HEK293 (cell line): ENCODE measurements at regions not wholly inside any gene's neighbourhood (a gene's known extent, or its start where the extent isn't known, plus 50 kb on each side); places are given as distances from the start of the nearest gene placed in this dataset.

Experiments
- CTCF ChIA-PET: fragments of 350-600 bp; formaldehyde crosslinking; extraction: SDS; loops from one replicate; lab custom pipeline; 2021; ENCODE audit warnings: antibody characterized with exemption; lab: Yijun Ruan, JAX
- POLR2A ChIA-PET: fragments of 300-600 bp; formaldehyde crosslinking; extraction: SDS; loops from one replicate; lab custom pipeline; 2020; ENCODE audit warnings: antibody characterized with exemption, inconsistent platforms; lab: Yijun Ruan, JAX
- H3K27ac ChIP-seq: fragments of 200-500 bp; sonication (Bioruptor generic); 2 replicates; pipeline ENCODE4 v1.5.1; 2014; ENCODE audit warnings: low read depth, low read length, control low read depth, inconsistent platforms; ENCODE audit errors: extremely low read depth
- H3K36me3 ChIP-seq, 2 experiments: fragments of 200-500 bp in 1 of 2; sonication (Bioruptor generic) in 1 of 2; 1 replicate in 1 of 2; 2 replicates in 1 of 2; pipeline ENCODE4 v1.5.1; 2014 to 2017; ENCODE audit warnings: inconsistent platforms in 2 of 2, low read length in 2 of 2; ENCODE audit not compliant: control insufficient read depth in 2 of 2, insufficient read depth in 1 of 2
- H3K4me1 ChIP-seq: fragments of 200-500 bp; sonication (Bioruptor generic); 2 replicates; pipeline ENCODE4 v1.5.1; 2014; ENCODE audit warnings: mild to moderate bottlenecking, low read length, inconsistent platforms; ENCODE audit not compliant: control insufficient read depth, insufficient read depth
- H3K4me3 ChIP-seq: 2 replicates; pipeline ENCODE4 v1.5.1; 2011; ENCODE audit warnings: low read depth, mild to moderate bottlenecking, control low read depth, low read length, moderate library complexity
- H3K9me3 ChIP-seq: fragments of 200-500 bp; sonication (Bioruptor generic); 2 replicates; pipeline ENCODE4 v1.5.1; 2014; ENCODE audit warnings: low read depth, low read length, inconsistent platforms; ENCODE audit not compliant: control insufficient read depth, insufficient read depth
- EGR2 ChIP-seq: fragments of 450-650 bp; formaldehyde crosslinking; IDR thresholded peaks from 2 replicates; pipeline ENCODE4 v1.5.1; 2016; ENCODE audit warnings: low read depth, missing biosample characterization, missing genetic modification characterization
- MYNN ChIP-seq: fragments of 450-650 bp; formaldehyde crosslinking; IDR thresholded peaks from 2 replicates; pipeline ENCODE4 v1.5.1; 2016; ENCODE audit warnings: missing biosample characterization, missing genetic modification characterization, borderline replicate concordance
- PRDM1 ChIP-seq: fragments of 450-650 bp; formaldehyde crosslinking; IDR thresholded peaks from 2 replicates; pipeline ENCODE4; 2016; ENCODE audit warnings: missing biosample characterization, missing genetic modification characterization
- ZBTB20 ChIP-seq: fragments of 450-650 bp; formaldehyde crosslinking; IDR thresholded peaks from 2 replicates; pipeline ENCODE4 v1.5.1; 2016; ENCODE audit warnings: missing biosample characterization, missing genetic modification characterization
- ZBTB8A ChIP-seq: fragments of 450-650 bp; formaldehyde crosslinking; IDR thresholded peaks from 2 replicates; pipeline ENCODE4 v1.5.1; 2016; ENCODE audit warnings: missing biosample characterization, missing genetic modification characterization
- ZFHX2 ChIP-seq: fragments of 450-650 bp; formaldehyde crosslinking; conservative IDR thresholded peaks from 2 replicates; pipeline ENCODE4 v1.5.1; 2016; ENCODE audit warnings: missing biosample characterization, missing genetic modification characterization
- ZNF10 ChIP-seq: fragments of 450-650 bp; formaldehyde crosslinking; IDR thresholded peaks from 2 replicates; pipeline ENCODE4 v1.5.1; 2017; ENCODE audit warnings: missing biosample characterization, missing genetic modification characterization
- ZNF16 ChIP-seq: fragments of 450-650 bp; formaldehyde crosslinking; IDR thresholded peaks from 2 replicates; pipeline ENCODE4 v1.5.1; 2016; ENCODE audit warnings: low read depth, missing biosample characterization, missing genetic modification characterization
- ZNF366 ChIP-seq: fragments of 450-650 bp; formaldehyde crosslinking; conservative IDR thresholded peaks from 2 replicates; pipeline ENCODE4 v1.5.1; 2016; ENCODE audit warnings: missing biosample characterization, missing genetic modification characterization
- ZNF37A ChIP-seq: fragments of 450-650 bp; IDR thresholded peaks from 2 replicates; pipeline ENCODE4 v1.5.1; 2018; ENCODE audit warnings: missing biosample characterization, missing genetic modification characterization
- ZNF391 ChIP-seq: fragments of 450-650 bp; formaldehyde crosslinking; IDR thresholded peaks from 2 replicates; pipeline ENCODE4 v1.5.1; 2016; ENCODE audit warnings: low read depth, missing biosample characterization, missing genetic modification characterization, borderline replicate concordance
- ZNF394 ChIP-seq: fragments of 450-650 bp; formaldehyde crosslinking; IDR thresholded peaks from 2 replicates; pipeline ENCODE4 v1.5.1; 2016; ENCODE audit warnings: missing biosample characterization, missing genetic modification characterization, mild to moderate bottlenecking, moderate library complexity, borderline replicate concordance
- ZNF416 ChIP-seq: fragments of 450-650 bp; formaldehyde crosslinking; IDR thresholded peaks from 2 replicates; pipeline ENCODE4 v1.5.1; 2016; ENCODE audit warnings: missing biosample characterization, missing genetic modification characterization
- ZNF433 ChIP-seq: fragments of 450-650 bp; formaldehyde crosslinking; IDR thresholded peaks from 2 replicates; pipeline ENCODE4 v1.5.1; 2016; ENCODE audit warnings: missing biosample characterization, missing genetic modification characterization, low read depth
- ZNF544 ChIP-seq: fragments of 450-650 bp; formaldehyde crosslinking; IDR thresholded peaks from 2 replicates; pipeline ENCODE4 v1.5.0; 2017; ENCODE audit warnings: missing biosample characterization, missing genetic modification characterization
- ZNF626 ChIP-seq: fragments of 450-650 bp; sonication (Bioruptor Pico); formaldehyde crosslinking; IDR thresholded peaks from 2 replicates; pipeline ENCODE4 v1.5.1; 2018; ENCODE audit warnings: missing biosample characterization, missing genetic modification characterization, inconsistent platforms
- ZNF654 ChIP-seq: fragments of 450-650 bp; formaldehyde crosslinking; IDR thresholded peaks from 2 replicates; pipeline ENCODE4 v1.5.1; 2016; ENCODE audit warnings: low read depth, missing biosample characterization, missing genetic modification characterization
- ZNF664 ChIP-seq: fragments of 450-650 bp; formaldehyde crosslinking; IDR thresholded peaks from 2 replicates; pipeline ENCODE4 v1.5.1; 2016; ENCODE audit warnings: missing biosample characterization, missing genetic modification characterization
- ZNF677 ChIP-seq: fragments of 450-650 bp; IDR thresholded peaks from 2 replicates; pipeline ENCODE4 v1.5.0; 2018; ENCODE audit warnings: missing biosample characterization, mild to moderate bottlenecking, missing genetic modification characterization, moderate library complexity
- TF ChIP-seq, protein P1 (sequence below): fragments of 450-650 bp; formaldehyde crosslinking; IDR thresholded peaks from 2 replicates; pipeline ENCODE4 v1.5.1; 2016; ENCODE audit warnings: missing biosample characterization, missing genetic modification characterization

- Histone ChIP-seq H3K36me3 (no peaks in the 10 kb centered on the region), H3K4me3 (no peak overlapping the region), H3K9me3 (no peaks in the 10 kb centered on the region), H3K4me1 (no peaks in the 10 kb centered on the region), H3K27ac (no peak overlapping the region)
- no peak for TF ChIP-seq ZNF10 (tag by site-specific recombination)
- no peak for TF ChIP-seq ZNF391 (tag by site-specific recombination)
- no peak for TF ChIP-seq ZNF37A (tag by site-specific recombination)
- no peak for TF ChIP-seq ZNF394 (tag by site-specific recombination)
- peak; percentile 52; the same call in 1 of the 2 replicates for TF ChIP-seq EGR2 (tag by site-specific recombination)
- TF ChIP-seq ZFHX2 (tag by site-specific recombination) = peak; percentile 71
- TF ChIP-seq ZBTB8A (tag by site-specific recombination) = no peak
- no peak for TF ChIP-seq ZNF664 (tag by site-specific recombination)
- TF ChIP-seq ZBTB20 = no peak
- CTCF ChIA-PET = no interaction called here
- POLR2A ChIA-PET = no interaction called here
Measured at GRCh38 chr15:62625429-62626033, 417.0 kb upstream of the TPM1 start.

- CTCF ChIA-PET = no interaction called here
Measured at GRCh38 chr15:62626903-62627302, 415.6 kb upstream of the TPM1 start.

DNA sequence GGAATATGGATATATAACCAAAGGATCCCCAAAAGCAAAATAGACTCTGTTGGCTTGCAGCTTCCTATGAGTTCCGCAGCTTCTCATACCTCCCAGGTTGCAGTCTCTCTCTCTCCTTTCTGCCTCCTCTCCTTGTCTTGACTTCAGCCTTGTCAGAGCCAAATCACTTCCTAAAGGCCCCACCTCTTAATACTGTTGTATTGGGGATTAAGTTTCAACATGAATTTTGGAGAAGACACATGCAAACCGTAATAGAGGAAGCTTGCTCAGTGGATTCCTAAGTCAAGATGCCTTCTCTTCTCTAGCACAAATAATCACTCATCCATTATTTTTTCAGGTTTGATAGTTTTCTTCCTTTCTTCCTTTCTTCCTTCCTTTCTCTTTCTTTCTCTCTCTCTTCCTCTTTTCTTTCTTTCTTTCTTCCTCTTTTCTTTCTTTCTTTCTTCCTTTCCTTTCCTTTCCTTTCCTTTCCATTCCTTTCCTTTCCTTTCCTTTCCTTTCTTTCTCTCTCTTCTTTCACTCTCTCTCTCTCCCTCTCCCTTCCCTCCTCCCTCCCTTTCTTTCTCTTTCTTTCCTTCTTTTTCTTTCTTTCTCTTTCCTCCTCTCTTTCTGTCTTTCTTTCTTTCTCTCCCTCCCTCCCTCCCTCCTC is 411.3 kb upstream of the TPM1 start:
- Histone ChIP-seq H3K36me3 (no peaks in the 10 kb centered on the region), H3K9me3 (no peaks in the 10 kb centered on the region), H3K27ac (no peak overlapping the region)
- ChIA-PET POLR2A (no interaction called here), CTCF (interaction anchor here (0.7 kb wide), 1 partner anchor 463 kb away, joined by 3 read pairs; no protein-coding TSS in a partner anchor)
- TF ChIP-seq ZNF366 (tag by site-specific recombination) (peak; percentile 75), PRDM1 (peak; percentile 99), MYNN (no peak)
- TF ChIP-seq, all 188 proteins: peak for 2
- H3K4me3 ChIP-seq = no peak overlapping the region
- H3K4me1 ChIP-seq = no peaks in the 10 kb centered on the region

More at GRCh38 chr15:62626903-62627302, 415.6 kb upstream of the TPM1 start:
- POLR2A ChIA-PET = no interaction called here
- Histone ChIP-seq H3K9me3 (no peaks in the 10 kb centered on the region), H3K27ac (no peak overlapping the region), H3K36me3 (no peaks in the 10 kb centered on the region), H3K4me1 (no peaks in the 10 kb centered on the region), H3K4me3 (no peak overlapping the region)
- TF ChIP-seq ZNF544 (no peak), ZNF16 (no peak), ZNF677 (tag by site-specific recombination) (no peak), ZNF416 (tag by site-specific recombination) (no peak), ZNF626 (tag by site-specific recombination) (no peak), ZNF433 (tag by site-specific recombination) (no peak), ZNF654 (tag by site-specific recombination) (no peak)
- TF ChIP-seq, protein P1, sequence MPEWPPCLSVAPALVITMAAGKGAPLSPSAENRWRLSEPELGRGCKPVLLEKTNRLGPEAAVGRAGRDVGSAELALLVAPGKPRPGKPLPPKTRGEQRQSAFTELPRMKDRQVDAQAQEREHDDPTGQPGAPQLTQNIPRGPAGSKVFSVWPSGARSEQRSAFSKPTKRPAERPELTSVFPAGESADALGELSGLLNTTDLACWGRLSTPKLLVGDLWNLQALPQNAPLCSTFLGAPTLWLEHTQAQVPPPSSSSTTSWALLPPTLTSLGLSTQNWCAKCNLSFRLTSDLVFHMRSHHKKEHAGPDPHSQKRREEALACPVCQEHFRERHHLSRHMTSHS = no peak
